Glutamatergic neuron (in vitro differentiated cells): ENCODE measurements at regions not wholly inside any gene's neighbourhood (a gene's known extent, or its start where the extent isn't known, plus 50 kb on each side); places are given as distances from the start of the nearest gene placed in this dataset.
"Not testable (repeated sequence)": the region's sequence is repeated elsewhere in the genome, so short reads cannot be mapped to it uniquely, and the experiment has no call there.

Experiments
- DNase-seq: peaks from one replicate; pipeline ENCODE4 v3.0.0; 2022
- H3K27ac Mint-ChIP-seq: one replicate; pipeline ENCODE4 v1.8.0; 2020; ENCODE audit warnings: mild to moderate bottlenecking, mixed read lengths, inconsistent platforms; ENCODE audit not compliant: unreplicated experiment
- H3K27me3 Mint-ChIP-seq: one replicate; pipeline ENCODE4 v1.8.0; 2020; ENCODE audit warnings: mild to moderate bottlenecking, moderate library complexity, mixed read lengths, inconsistent platforms; ENCODE audit not compliant: unreplicated experiment
- H3K36me3 Mint-ChIP-seq: one replicate; pipeline ENCODE4 v1.8.0; 2020; ENCODE audit warnings: mild to moderate bottlenecking, mixed read lengths, inconsistent platforms; ENCODE audit not compliant: unreplicated experiment
- H3K4me1 Mint-ChIP-seq: one replicate; pipeline ENCODE4 v1.8.0; 2020; ENCODE audit warnings: mild to moderate bottlenecking, low read depth, mixed read lengths, inconsistent platforms; ENCODE audit not compliant: unreplicated experiment
- H3K4me3 Mint-ChIP-seq: one replicate; pipeline ENCODE4 v1.8.0; 2020; ENCODE audit warnings: mild to moderate bottlenecking, mixed read lengths, inconsistent platforms; ENCODE audit not compliant: unreplicated experiment
- H3K9me3 Mint-ChIP-seq: one replicate; pipeline ENCODE4 v1.8.0; 2020; ENCODE audit warnings: mild to moderate bottlenecking, moderate library complexity, mixed read lengths, inconsistent platforms; ENCODE audit not compliant: unreplicated experiment
- CTCF ChIP-seq: fragments of 200-600 bp; sonication (generic); IDR thresholded peaks from one replicate; pipeline ENCODE4 v1.5.0; 2021; ENCODE audit not compliant: partially characterized antibody, unreplicated experiment

- no peak for TF ChIP-seq CTCF
- Mint-ChIP-seq H3K4me3 (no peak overlapping the region), H3K36me3 (no peaks in the 10 kb centered on the region), H3K27ac (no peak overlapping the region), H3K9me3 (no peaks in the 10 kb centered on the region), H3K27me3 (peaks cover 2% of the 10 kb centered on the region), H3K4me1 (no peaks in the 10 kb centered on the region)
- no peak for DNase-seq
Measured at GRCh38 chr1:157460381-157460780, 91.9 kb downstream of the FCRL5 start.

GRCh38 chr1:157457279-157457678 lies 95.0 kb downstream of the FCRL5 start:
- H3K9me3 Mint-ChIP-seq, result no peaks in the 10 kb centered on the region
- H3K27me3 Mint-ChIP-seq, result peaks cover 2% of the 10 kb centered on the region
- H3K4me1 Mint-ChIP-seq, result no peaks in the 10 kb centered on the region
- H3K27ac Mint-ChIP-seq, result no peak overlapping the region
- DNase-seq, result no peak
- no peak for TF ChIP-seq CTCF
- no peak overlapping the region for H3K4me3 Mint-ChIP-seq
- no peaks in the 10 kb centered on the region for H3K36me3 Mint-ChIP-seq

GRCh38 chr1:157455318-157455717 lies 97.0 kb downstream of the FCRL5 start:
- DNase-seq, result no peak
- TF ChIP-seq CTCF, result no peak
- no peaks in the 10 kb centered on the region for H3K4me1 Mint-ChIP-seq
- H3K27ac Mint-ChIP-seq, result no peak overlapping the region
- H3K27me3 Mint-ChIP-seq, result no peaks in the 10 kb centered on the region
- no peaks in the 10 kb centered on the region for H3K36me3 Mint-ChIP-seq
- H3K4me3 Mint-ChIP-seq, result no peak overlapping the region
- no peaks in the 10 kb centered on the region for H3K9me3 Mint-ChIP-seq

- no peaks in the 10 kb centered on the region for H3K9me3 Mint-ChIP-seq
- TF ChIP-seq CTCF, result no peak
- no peak overlapping the region for H3K4me3 Mint-ChIP-seq
- no peaks in the 10 kb centered on the region for H3K36me3 Mint-ChIP-seq
- peaks cover 2% of the 10 kb centered on the region for H3K27me3 Mint-ChIP-seq
- H3K27ac Mint-ChIP-seq, result no peak overlapping the region
- no peaks in the 10 kb centered on the region for H3K4me1 Mint-ChIP-seq
- DNase-seq, result no peak
Measured at GRCh38 chr1:157450106-157450505, 102.2 kb downstream of the FCRL5 start.

GRCh38 chr1:157448636-157449035 lies 103.7 kb downstream of the FCRL5 start:
- no peak overlapping the region for H3K4me3 Mint-ChIP-seq
- TF ChIP-seq CTCF, result no peak
- H3K9me3 Mint-ChIP-seq, result no peaks in the 10 kb centered on the region
- no peaks in the 10 kb centered on the region for H3K4me1 Mint-ChIP-seq
- peaks cover 2% of the 10 kb centered on the region for H3K27me3 Mint-ChIP-seq
- H3K36me3 Mint-ChIP-seq, result no peaks in the 10 kb centered on the region
- DNase-seq, result no peak
- no peak overlapping the region for H3K27ac Mint-ChIP-seq

- DNase-seq, H3K4me3 Mint-ChIP-seq, H3K27ac Mint-ChIP-seq, H3K36me3 Mint-ChIP-seq, H3K4me1 Mint-ChIP-seq, H3K9me3 Mint-ChIP-seq, H3K27me3 Mint-ChIP-seq: not testable (repeated sequence)
Measured at GRCh38 chr1:157446356-157446755, 106.0 kb downstream of the FCRL5 start.

- H3K36me3 Mint-ChIP-seq, H3K4me3 Mint-ChIP-seq, H3K27ac Mint-ChIP-seq, H3K4me1 Mint-ChIP-seq, H3K27me3 Mint-ChIP-seq, DNase-seq, H3K9me3 Mint-ChIP-seq: not testable (repeated sequence)
Measured at GRCh38 chr1:157445616-157446140, 106.6 kb downstream of the FCRL5 start.
